SU-DHL-6 (cell line): ENCODE measurements at regions not wholly inside any gene's neighbourhood (a gene's known extent, or its start where the extent isn't known, plus 50 kb on each side); places are given as distances from the start of the nearest gene placed in this dataset.

Experiments used
- EZH2phosphoT487 ChIP-seq: fragments of 200-600 bp; sonication (generic), shearing (Covaris generic); conservative IDR thresholded peaks from 2 replicates; pipeline ENCODE4 v1.6.1; 2018; ENCODE audit warnings: mild to moderate bottlenecking, antibody characterized with exemption, low read length, moderate library complexity, mixed read lengths
- TF ChIP-seq, protein P1 (sequence below): fragments of 200-600 bp; sonication (generic); IDR thresholded peaks from one replicate; pipeline ENCODE4 v1.5.1; 2017; ENCODE audit warnings: antibody characterized with exemption, mild to moderate bottlenecking, low read length, moderate library complexity; ENCODE audit not compliant: insufficient read depth, poor library complexity, severe bottlenecking

- TF ChIP-seq, protein P1, sequence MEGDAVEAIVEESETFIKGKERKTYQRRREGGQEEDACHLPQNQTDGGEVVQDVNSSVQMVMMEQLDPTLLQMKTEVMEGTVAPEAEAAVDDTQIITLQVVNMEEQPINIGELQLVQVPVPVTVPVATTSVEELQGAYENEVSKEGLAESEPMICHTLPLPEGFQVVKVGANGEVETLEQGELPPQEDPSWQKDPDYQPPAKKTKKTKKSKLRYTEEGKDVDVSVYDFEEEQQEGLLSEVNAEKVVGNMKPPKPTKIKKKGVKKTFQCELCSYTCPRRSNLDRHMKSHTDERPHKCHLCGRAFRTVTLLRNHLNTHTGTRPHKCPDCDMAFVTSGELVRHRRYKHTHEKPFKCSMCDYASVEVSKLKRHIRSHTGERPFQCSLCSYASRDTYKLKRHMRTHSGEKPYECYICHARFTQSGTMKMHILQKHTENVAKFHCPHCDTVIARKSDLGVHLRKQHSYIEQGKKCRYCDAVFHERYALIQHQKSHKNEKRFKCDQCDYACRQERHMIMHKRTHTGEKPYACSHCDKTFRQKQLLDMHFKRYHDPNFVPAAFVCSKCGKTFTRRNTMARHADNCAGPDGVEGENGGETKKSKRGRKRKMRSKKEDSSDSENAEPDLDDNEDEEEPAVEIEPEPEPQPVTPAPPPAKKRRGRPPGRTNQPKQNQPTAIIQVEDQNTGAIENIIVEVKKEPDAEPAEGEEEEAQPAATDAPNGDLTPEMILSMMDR = no peak
- TF ChIP-seq EZH2phosphoT487 = no peak
Measured at GRCh38 chr17:20925091-20925490, 117.7 kb downstream of the USP22 start.
